NCI-H1092 treated with DMSO at 0.1 percent for 48 hours (cell line): ENCODE measurements at regions not wholly inside any gene's neighbourhood (a gene's known extent, or its start where the extent isn't known, plus 50 kb on each side); places are given as distances from the start of the nearest gene placed in this dataset.
"Not testable (repeated sequence)": the region's sequence is repeated elsewhere in the genome, so short reads cannot be mapped to it uniquely, and the experiment has no call there.

Experiments
- DNase-seq: peaks from one replicate; lab custom pipeline; 2025; lab: John Stamatoyannopoulos, UW

GRCh38 chr9:41273549-41274267 is 84.6 kb upstream of the ZNG1F start:
- DNase-seq, result not testable (repeated sequence)

- not testable (repeated sequence) for DNase-seq
Measured at GRCh38 chr9:41272879-41273548, 83.9 kb upstream of the ZNG1F start.

GRCh38 chr9:41270992-41271391 is 81.9 kb upstream of the ZNG1F start:
- not testable (repeated sequence) for DNase-seq

- not testable (repeated sequence) for DNase-seq
Measured at GRCh38 chr9:41269471-41269870, 80.4 kb upstream of the ZNG1F start.

GRCh38 chr9:41269054-41269453 is 79.9 kb upstream of the ZNG1F start:
- not testable (repeated sequence) for DNase-seq

GRCh38 chr9:41266602-41267001 is 77.5 kb upstream of the ZNG1F start:
- not testable (repeated sequence) for DNase-seq

GRCh38 chr9:41266000-41266399 is 76.9 kb upstream of the ZNG1F start:
- not testable (repeated sequence) for DNase-seq

- not testable (repeated sequence) for DNase-seq
Measured at GRCh38 chr9:41251973-41252372, 62.9 kb upstream of the ZNG1F start.

- not testable (repeated sequence) for DNase-seq
Measured at GRCh38 chr9:41251101-41251500, 62.0 kb upstream of the ZNG1F start.

- DNase-seq, result not testable (repeated sequence)
Measured at GRCh38 chr9:41246702-41247101, 57.6 kb upstream of the ZNG1F start.
